Adrenal gland (tissue), 9 donors: ENCODE measurements at regions not wholly inside any gene's neighbourhood (a gene's known extent, or its start where the extent isn't known, plus 50 kb on each side); places are given as distances from the start of the nearest gene placed in this dataset.
A peak's percentile ranks its signal among the peaks of the same experiment; 100 is the strongest.

ENCODE experiments used
- DNase-seq, 7 donors: peaks; one replicate each; pipeline ENCODE4 v3.0.0-alpha.2; 2019 to 2020
- H3K27ac ChIP-seq, 5 donors: fragments of 200-600 bp; sonication (generic) in 4 of 5; 1 replicate in 3 of 5; 2 replicates in 2 of 5; pipeline versions ENCODE4 v1.5.1 to v1.8.0; 2016 to 2020; ENCODE audit warnings: mild to moderate bottlenecking in 1 of 5
- H3K27me3 ChIP-seq: fragments of 200-600 bp; 2 replicates; pipeline ENCODE4 v1.8.0; 2021
- H3K36me3 ChIP-seq, 2 donors: fragments of 200-600 bp; replicated peaks in 1 of 2; 1 replicate in 1 of 2; 2 replicates in 1 of 2; pipeline versions ENCODE4 v1.5.1 to v1.8.0; 2018 to 2022
- H3K4me1 ChIP-seq, 2 donors: fragments of 200-600 bp; replicated peaks in 1 of 2; 1 replicate in 1 of 2; 2 replicates in 1 of 2; pipeline versions ENCODE4 v1.5.1 to v1.8.0; 2018 to 2021
- H3K4me3 ChIP-seq, 4 donors: fragments of 200-600 bp; sonication (generic) in 3 of 4; one replicate each; pipeline ENCODE4 v1.5.1; 2016 to 2018
- H3K9me3 ChIP-seq, 3 donors: fragments of 200-600 bp; sonication (generic) in 1 of 3; replicated peaks in 1 of 3; 1 replicate in 2 of 3; 2 replicates in 1 of 3; pipeline versions ENCODE4 v1.5.1 to v1.8.0; 2016 to 2021
- CTCF ChIP-seq, 6 experiments: fragments of 450-650 bp in 4 of 6; fragments of 200-600 bp in 2 of 6; sonication (generic) in 1 of 6; IDR thresholded peaks; 1 replicate in 5 of 6; 2 replicates in 1 of 6; pipeline versions ENCODE4 v1.5.1 to v1.8.0; 2016 to 2021; ENCODE audit warnings: antibody characterized with exemption in 6 of 6, mild to moderate bottlenecking in 2 of 6, moderate library complexity in 1 of 6
- POLR2A ChIP-seq, 2 donors: fragments of 450-650 bp; IDR thresholded peaks; one replicate each; pipeline ENCODE4 v1.6.1; 2017; ENCODE audit warnings: antibody characterized with exemption in 2 of 2, mild to moderate bottlenecking in 2 of 2, moderate library complexity in 1 of 2
- WGBS, 4 donors: extraction: QIAGEN DNeasy Blood & Tissue Kit in 2 of 4; methylation state at CpG; one replicate each; pipeline versions ENCODE4 v1.1.5 to v1.1.7; 2013 to 2017; 5-methylcytosine and 5-hydroxymethylcytosine counted together
- intact Hi-C, 2 donors: fragments of 100-400 bp; cut with DNase I; formaldehyde crosslinking; loops; one replicate each; pipeline versions ENCODE4 v1.14.1 to v1.15.0; 2022 to 2023
- donor health status: healthy with polysubstance abuse.
- donor health status: Bipolar disorder and iron deficiency.
- donor health status: DM: yes; HTN: yes; CAD: no.
- donor health status: DM: no; HTN: no; CAD: no.
- donor health status: DM: no; HTN: no; CAD: no.

GRCh38 chr18:62629031-62629430 is 86.3 kb upstream of the PHLPP1 start:
- 89 to 97% (median 91%) methylated on average over 6 to 8 of the region's 8 CpGs for WGBS, 4 donors

GRCh38 chr18:62631173-62631572 is 84.2 kb upstream of the PHLPP1 start:
- TF ChIP-seq POLR2A (IDR thresholded peaks at IDR 0.05) (no peak), CTCF (IDR thresholded peaks at IDR 0.05) (no peak)
- intact Hi-C loops: no loop called here

More at GRCh38 chr18:62629031-62629430, 86.3 kb upstream of the PHLPP1 start:
- intact Hi-C loops: no loop called here
- H3K4me1 ChIP-seq: no peaks in the 10 kb centered on the region
- no peaks in the 10 kb centered on the region for H3K9me3 ChIP-seq
- H3K27me3 ChIP-seq: no peaks in the 10 kb centered on the region
- no peak for TF ChIP-seq POLR2A (IDR thresholded peaks at IDR 0.05)
- no peak for TF ChIP-seq CTCF (IDR thresholded peaks at IDR 0.05)
- DNase-seq: peak in 1 of 7 donors; percentile 27
- H3K27ac ChIP-seq: no peak overlapping the region
- H3K36me3 ChIP-seq: no peaks in the 10 kb centered on the region
- no peak overlapping the region for H3K4me3 ChIP-seq

DNA sequence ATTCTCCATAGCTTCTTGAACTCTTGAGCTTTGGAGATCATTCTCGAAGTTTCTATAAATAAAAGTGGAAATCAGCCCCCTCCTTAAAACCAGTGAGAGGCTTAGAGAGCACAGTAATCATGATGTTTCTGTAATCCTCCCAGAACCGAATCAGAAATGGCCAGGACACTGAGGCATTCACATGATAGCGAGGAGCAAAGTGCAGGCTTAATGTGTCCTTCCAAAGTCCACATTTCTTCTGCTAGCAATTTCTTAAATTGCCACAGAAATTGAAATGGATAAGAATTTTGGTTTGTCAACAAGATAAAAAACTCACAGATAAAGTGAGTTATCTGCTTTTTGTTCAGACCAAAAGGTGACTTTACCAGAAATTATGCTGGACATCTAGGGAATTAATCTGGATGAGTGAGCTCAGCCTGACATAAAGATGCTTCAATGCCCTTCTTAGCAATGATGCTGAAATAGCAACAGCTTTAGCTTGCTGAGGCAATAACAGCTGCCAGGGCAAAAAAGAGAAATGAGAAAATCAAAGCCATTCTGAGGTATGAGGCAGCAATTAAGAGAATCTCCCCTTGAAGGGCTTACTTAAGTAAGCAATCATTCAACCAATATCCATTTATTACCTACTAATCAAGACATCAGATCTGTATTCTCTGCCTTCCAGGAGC is 82.4 kb upstream of the PHLPP1 start:
- DNase-seq: no peak
- H3K27me3 ChIP-seq: no peaks in the 10 kb centered on the region
- WGBS, 4 donors: 84 to 92% (median 85%) methylated on average over 3 of the region's 3 CpGs
- H3K4me1 ChIP-seq: peaks cover 0 to 4% of the 10 kb centered on the region in 2 donors
- intact Hi-C loops: no loop called here
- H3K9me3 ChIP-seq: no peaks in the 10 kb centered on the region
- H3K36me3 ChIP-seq: no peaks in the 10 kb centered on the region
- no peak overlapping the region for H3K27ac ChIP-seq
- no peak overlapping the region for H3K4me3 ChIP-seq
- no peak for TF ChIP-seq POLR2A (IDR thresholded peaks at IDR 0.05)

More at GRCh38 chr18:62631173-62631572, 84.2 kb upstream of the PHLPP1 start:
- no peak for DNase-seq
- Histone ChIP-seq H3K27me3 (no peaks in the 10 kb centered on the region), H3K36me3 (no peaks in the 10 kb centered on the region), H3K9me3 (no peaks in the 10 kb centered on the region), H3K4me3 (no peak overlapping the region), H3K4me1 (peaks cover 0 to 4% of the 10 kb centered on the region in 2 donors), H3K27ac (no peak overlapping the region)
- whole genome bisulfite sequencing, 4 donors: 51 to 72% (median 55%) methylated on average over 3 of the region's 3 CpGs

GRCh38 chr18:62634458-62634857 is 80.9 kb upstream of the PHLPP1 start:
- whole genome bisulfite sequencing, 4 donors: 58 to 71% (median 63%) methylated on average over 2 of the region's 2 CpGs
- TF ChIP-seq POLR2A (IDR thresholded peaks at IDR 0.05) (no peak), CTCF (IDR thresholded peaks at IDR 0.05) (no peak)
- Histone ChIP-seq H3K9me3 (no peaks in the 10 kb centered on the region), H3K4me3 (no peak overlapping the region), H3K27ac (no peak overlapping the region), H3K4me1 (peaks cover 0 to 4% of the 10 kb centered on the region in 2 donors), H3K36me3 (no peaks in the 10 kb centered on the region), H3K27me3 (no peaks in the 10 kb centered on the region)
- intact Hi-C loops: no loop called here
- peak in 1 of 7 donors; percentile 34 for DNase-seq
